ENCODE measurements at regions not wholly inside any gene's neighbourhood (a gene's known extent, or its start where the extent isn't known, plus 50 kb on each side); places are given as distances from the start of the nearest gene placed in this dataset.

GRCh38 chr17:419073-419735 lies 66.6 kb upstream of the RPH3AL start:
- TF ChIP-seq BRCA1 (IDR thresholded peaks at IDR 0.05; ENCODE audit: low read depth, low read length), result no peak
- no peak for TF ChIP-seq GTF2F1 (IDR thresholded peaks at IDR 0.05; ENCODE audit: borderline replicate concordance, low read depth, low read length)
- no peak for TF ChIP-seq YY1 (IDR thresholded peaks at IDR 0.05; ENCODE audit: low read depth, low read length)
- TF ChIP-seq EP300 (IDR thresholded peaks at IDR 0.05; ENCODE audit: borderline replicate concordance in 1 of 2, low read depth in 2 of 2, low read length in 2 of 2), result no peak
- no peak for TF ChIP-seq TCF12 (IDR thresholded peaks at IDR 0.05; ENCODE audit: low read depth, low read length)
- TF ChIP-seq ZNF274 (IDR thresholded peaks at IDR 0.05; ENCODE audit: borderline replicate concordance, extremely low read depth, low read length), result no peak
- TF ChIP-seq POLR2A (IDR thresholded peaks at IDR 0.05; ENCODE audit: control extremely low read depth in 1 of 2, low read depth in 2 of 2, low read length in 2 of 2), result no peak
- TF ChIP-seq HDAC6 (IDR thresholded peaks at IDR 0.05; ENCODE audit: low read depth, low read length), result no peak
- TF ChIP-seq GABPA (IDR thresholded peaks at IDR 0.05; ENCODE audit: borderline replicate concordance, insufficient read depth, low read length), result no peak
- no peak for TF ChIP-seq CTCF (IDR thresholded peaks at IDR 0.05; ENCODE audit: control extremely low read depth in 1 of 3, insufficient read depth in 1 of 3, low read depth in 1 of 3, low read length in 3 of 3)
- TF ChIP-seq EZH2 (IDR thresholded peaks at IDR 0.05; ENCODE audit: low read depth, low read length, severe bottlenecking), result no peak
- no peak for TF ChIP-seq USF2 (IDR thresholded peaks at IDR 0.05; ENCODE audit: low read length)
- no peak for TF ChIP-seq JUND (IDR thresholded peaks at IDR 0.05; ENCODE audit: low read length)
- TF ChIP-seq CEBPB (IDR thresholded peaks at IDR 0.05; ENCODE audit: low read depth, low read length), result no peak

Data from H1 (cell line).